ENCODE measurements at regions not wholly inside any gene's neighbourhood (a gene's known extent, or its start where the extent isn't known, plus 50 kb on each side); places are given as distances from the start of the nearest gene placed in this dataset.

DNA sequence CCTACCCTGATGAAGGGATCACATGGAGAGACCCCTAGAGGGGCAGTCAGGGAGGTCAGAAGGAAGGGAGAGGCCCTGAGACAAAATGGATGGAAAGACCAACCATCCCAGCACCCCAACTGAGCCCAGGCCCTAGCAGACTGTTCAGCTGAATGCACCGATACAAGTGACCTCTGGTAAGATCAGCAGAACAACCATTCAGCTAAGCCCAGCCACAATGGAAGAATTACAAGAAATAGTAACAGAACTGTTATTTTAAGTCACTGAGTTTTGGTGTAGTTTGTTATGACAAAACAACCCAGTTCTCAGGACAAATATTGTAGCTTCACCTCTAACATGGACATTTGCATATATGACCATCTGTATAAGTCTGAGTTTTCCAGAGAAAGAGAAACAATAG lies 210.4 kb upstream of the SVIL start:
- no peak overlapping the region for H3K27ac ChIP-seq (ENCODE audit: low read length)
- H3K27me3 ChIP-seq (ENCODE audit: control insufficient read depth, insufficient read depth, low read length), result no peaks in the 10 kb centered on the region
- WGBS (ENCODE audit: insufficient coverage, insufficient read length), result no CpG with 5 or more reads among the region's 1 CpG
- H3K4me3 ChIP-seq (ENCODE audit: low read length), result no peak overlapping the region
- H3K4me1 ChIP-seq (ENCODE audit: control insufficient read depth, insufficient read depth, low read length), result no peaks in the 10 kb centered on the region; the same call in 1 of the 2 replicates
- H3K9me3 ChIP-seq (ENCODE audit: control insufficient read depth, insufficient read depth, low read length), result no peaks in the 10 kb centered on the region
- no peaks in the 10 kb centered on the region for H3K36me3 ChIP-seq (ENCODE audit: control insufficient read depth, insufficient read depth, low read length)
- no peak for DNase-seq (ENCODE audit: low read depth, low spot score)

GRCh38 chr10:29843143-29843542 lies 208.4 kb upstream of the SVIL start:
- no peaks in the 10 kb centered on the region for H3K36me3 ChIP-seq (ENCODE audit: control insufficient read depth, insufficient read depth, low read length)
- no peak overlapping the region for H3K27ac ChIP-seq (ENCODE audit: low read length)
- H3K4me1 ChIP-seq (ENCODE audit: control insufficient read depth, insufficient read depth, low read length), result peaks cover 2% of the 10 kb centered on the region; the same call in 1 of the 2 replicates
- no peaks in the 10 kb centered on the region for H3K27me3 ChIP-seq (ENCODE audit: control insufficient read depth, insufficient read depth, low read length)
- no peak for DNase-seq (ENCODE audit: low read depth, low spot score)
- no peaks in the 10 kb centered on the region for H3K9me3 ChIP-seq (ENCODE audit: control insufficient read depth, insufficient read depth, low read length)
- H3K4me3 ChIP-seq (ENCODE audit: low read length), result no peak overlapping the region
- WGBS (ENCODE audit: insufficient coverage, insufficient read length), result no CpG with 5 or more reads among the region's 5 CpGs

DNA sequence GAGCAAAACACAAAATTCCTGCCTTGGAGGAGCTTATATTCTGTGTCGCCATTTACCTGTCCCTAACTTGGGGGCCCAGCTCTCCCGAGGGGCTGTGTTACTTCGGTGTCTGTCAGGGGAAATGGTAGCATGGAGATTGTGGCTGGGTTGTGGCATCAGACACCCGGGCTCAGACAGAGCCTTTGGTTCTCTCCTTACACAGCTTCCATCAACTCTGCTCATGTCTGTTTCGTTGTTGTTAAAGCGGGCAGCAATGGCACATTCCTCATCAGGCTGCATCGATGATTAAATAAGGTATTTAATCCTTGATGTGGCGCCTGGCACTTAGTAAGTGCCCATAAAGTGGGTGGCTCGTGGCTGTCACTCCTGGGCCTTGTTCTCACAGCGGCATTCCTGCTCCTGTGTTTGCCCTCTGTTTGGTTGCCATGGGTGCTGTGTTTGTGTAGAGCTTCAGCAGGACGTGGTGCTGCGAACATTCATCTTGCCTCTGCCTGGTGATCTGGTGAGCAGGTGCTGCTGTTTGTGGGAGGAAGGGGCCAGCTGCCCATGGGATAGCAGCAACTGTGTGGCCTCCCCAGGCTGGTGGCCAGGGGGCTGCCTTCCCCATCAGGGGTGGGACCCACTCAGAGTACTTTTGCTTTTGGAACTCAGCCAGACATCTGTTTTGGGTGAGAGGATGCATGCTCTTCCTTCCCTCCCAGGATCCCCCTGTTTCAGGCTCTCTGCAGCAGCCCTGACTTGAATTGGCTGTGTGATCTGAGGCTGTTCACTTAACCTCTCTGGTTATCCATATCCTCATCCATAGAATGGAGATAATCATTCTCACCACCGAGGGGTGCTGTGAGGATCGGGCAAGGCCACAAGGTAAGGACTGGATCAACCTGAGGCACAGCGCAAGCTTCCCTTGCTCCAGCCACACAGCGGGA lies 207.2 kb upstream of the SVIL start:
- H3K36me3 ChIP-seq (ENCODE audit: control insufficient read depth, insufficient read depth, low read length), result no peaks in the 10 kb centered on the region
- WGBS (ENCODE audit: insufficient coverage, insufficient read length), result no CpG with 5 or more reads among the region's 16 CpGs
- DNase-seq (ENCODE audit: low read depth, low spot score), result no peak

GRCh38 chr10:29840516-29841276 lies 205.9 kb upstream of the SVIL start:
- no peaks in the 10 kb centered on the region for H3K36me3 ChIP-seq (ENCODE audit: control insufficient read depth, insufficient read depth, low read length)
- no peak for DNase-seq (ENCODE audit: low read depth, low spot score)
- no CpG with 5 or more reads among the region's 11 CpGs for WGBS (ENCODE audit: insufficient coverage, insufficient read length)
- no peaks in the 10 kb centered on the region for H3K9me3 ChIP-seq (ENCODE audit: control insufficient read depth, insufficient read depth, low read length)
- H3K27ac ChIP-seq (ENCODE audit: low read length), result no peak overlapping the region
- H3K27me3 ChIP-seq (ENCODE audit: control insufficient read depth, insufficient read depth, low read length), result no peaks in the 10 kb centered on the region
- no peak overlapping the region for H3K4me3 ChIP-seq (ENCODE audit: low read length)
- peaks cover 2% of the 10 kb centered on the region; the same call in 1 of the 2 replicates for H3K4me1 ChIP-seq (ENCODE audit: control insufficient read depth, insufficient read depth, low read length)

More for the DNA sequence above, 207.2 kb upstream of the SVIL start:
- Histone ChIP-seq H3K4me1 (ENCODE audit: control insufficient read depth, insufficient read depth, low read length) (peaks cover 2% of the 10 kb centered on the region; the same call in 1 of the 2 replicates), H3K27me3 (ENCODE audit: control insufficient read depth, insufficient read depth, low read length) (no peaks in the 10 kb centered on the region), H3K9me3 (ENCODE audit: control insufficient read depth, insufficient read depth, low read length) (no peaks in the 10 kb centered on the region), H3K27ac (ENCODE audit: low read length) (no peak overlapping the region), H3K4me3 (ENCODE audit: low read length) (no peak overlapping the region)

- Histone ChIP-seq H3K27ac (ENCODE audit: low read length) (no peak overlapping the region), H3K4me1 (ENCODE audit: control insufficient read depth, insufficient read depth, low read length) (peaks cover 2% of the 10 kb centered on the region; the same call in 1 of the 2 replicates), H3K27me3 (ENCODE audit: control insufficient read depth, insufficient read depth, low read length) (no peaks in the 10 kb centered on the region), H3K9me3 (ENCODE audit: control insufficient read depth, insufficient read depth, low read length) (no peaks in the 10 kb centered on the region), H3K36me3 (ENCODE audit: control insufficient read depth, insufficient read depth, low read length) (no peaks in the 10 kb centered on the region), H3K4me3 (ENCODE audit: low read length) (no peak overlapping the region)
- no CpG with 5 or more reads among the region's 9 CpGs for WGBS (ENCODE audit: insufficient coverage, insufficient read length)
- DNase-seq (ENCODE audit: low read depth, low spot score), result no peak
Observed at GRCh38 chr10:29839826-29840515, 205.2 kb upstream of the SVIL start.

DNA sequence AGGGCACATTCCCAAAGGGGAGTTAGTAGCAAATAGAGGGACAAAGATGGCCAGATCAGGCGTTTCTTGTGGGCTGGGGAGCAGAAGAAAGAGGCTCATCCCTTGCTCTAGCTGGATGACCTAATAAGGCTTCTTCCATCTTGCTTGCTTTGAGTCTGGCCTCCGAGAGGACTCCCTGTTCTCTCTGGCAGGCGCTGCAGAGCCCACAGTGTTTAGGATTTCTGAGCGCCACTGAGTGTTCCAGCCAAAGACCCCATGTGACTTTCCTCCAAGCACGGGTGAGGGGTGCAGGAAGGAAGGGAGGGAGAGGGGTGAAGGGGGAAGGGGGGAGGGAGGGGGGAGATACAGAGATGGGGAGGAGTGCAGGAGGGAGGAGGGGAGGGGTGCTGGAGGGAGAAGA lies 203.8 kb upstream of the SVIL start:
- Histone ChIP-seq H3K36me3 (ENCODE audit: control insufficient read depth, insufficient read depth, low read length) (no peaks in the 10 kb centered on the region), H3K4me1 (ENCODE audit: control insufficient read depth, insufficient read depth, low read length) (peaks cover 2% of the 10 kb centered on the region; the same call in 1 of the 2 replicates), H3K9me3 (ENCODE audit: control insufficient read depth, insufficient read depth, low read length) (no peaks in the 10 kb centered on the region), H3K27ac (ENCODE audit: low read length) (no peak overlapping the region), H3K27me3 (ENCODE audit: control insufficient read depth, insufficient read depth, low read length) (no peaks in the 10 kb centered on the region), H3K4me3 (ENCODE audit: low read length) (no peak overlapping the region)
- no CpG with 5 or more reads among the region's 5 CpGs for WGBS (ENCODE audit: insufficient coverage, insufficient read length)
- no peak for DNase-seq (ENCODE audit: low read depth, low spot score)

GRCh38 chr10:29837586-29837985 lies 202.8 kb upstream of the SVIL start:
- Histone ChIP-seq H3K4me3 (ENCODE audit: low read length) (no peak overlapping the region), H3K4me1 (ENCODE audit: control insufficient read depth, insufficient read depth, low read length) (peaks cover 2% of the 10 kb centered on the region; the same call in 1 of the 2 replicates), H3K9me3 (ENCODE audit: control insufficient read depth, insufficient read depth, low read length) (no peaks in the 10 kb centered on the region), H3K27me3 (ENCODE audit: control insufficient read depth, insufficient read depth, low read length) (no peaks in the 10 kb centered on the region), H3K27ac (ENCODE audit: low read length) (no peak overlapping the region), H3K36me3 (ENCODE audit: control insufficient read depth, insufficient read depth, low read length) (no peaks in the 10 kb centered on the region)
- no CpG with 5 or more reads among the region's 1 CpG for WGBS (ENCODE audit: insufficient coverage, insufficient read length)
- no peak for DNase-seq (ENCODE audit: low read depth, low spot score)

GRCh38 chr10:29836396-29836795 lies 201.6 kb upstream of the SVIL start:
- Histone ChIP-seq H3K4me1 (ENCODE audit: control insufficient read depth, insufficient read depth, low read length) (peaks cover 2% of the 10 kb centered on the region; the same call in 1 of the 2 replicates), H3K9me3 (ENCODE audit: control insufficient read depth, insufficient read depth, low read length) (no peaks in the 10 kb centered on the region), H3K27me3 (ENCODE audit: control insufficient read depth, insufficient read depth, low read length) (no peaks in the 10 kb centered on the region), H3K27ac (ENCODE audit: low read length) (no peak overlapping the region), H3K4me3 (ENCODE audit: low read length) (no peak overlapping the region), H3K36me3 (ENCODE audit: control insufficient read depth, insufficient read depth, low read length) (no peaks in the 10 kb centered on the region)
- DNase-seq (ENCODE audit: low read depth, low spot score), result no peak
- WGBS (ENCODE audit: insufficient coverage, insufficient read length), result no CpG with 5 or more reads among the region's 4 CpGs

- no peaks in the 10 kb centered on the region for H3K9me3 ChIP-seq (ENCODE audit: control insufficient read depth, insufficient read depth, low read length)
- peaks cover 2% of the 10 kb centered on the region; the same call in 1 of the 2 replicates for H3K4me1 ChIP-seq (ENCODE audit: control insufficient read depth, insufficient read depth, low read length)
- H3K27me3 ChIP-seq (ENCODE audit: control insufficient read depth, insufficient read depth, low read length), result no peaks in the 10 kb centered on the region
- no peaks in the 10 kb centered on the region for H3K36me3 ChIP-seq (ENCODE audit: control insufficient read depth, insufficient read depth, low read length)
- no peak overlapping the region for H3K4me3 ChIP-seq (ENCODE audit: low read length)
- no peak overlapping the region for H3K27ac ChIP-seq (ENCODE audit: low read length)
- no peak for DNase-seq (ENCODE audit: low read depth, low spot score)
Observed at GRCh38 chr10:29835055-29835454, 200.3 kb upstream of the SVIL start.
